Stimulated activated CD4-positive, alpha-beta T cell treated with anti-CD3 and anti-CD28 coated beads, Interleukin-2, amount 100 ng/mL, for 48 hours (primary cell): ENCODE measurements at regions not wholly inside any gene's neighbourhood (a gene's known extent, or its start where the extent isn't known, plus 50 kb on each side); places are given as distances from the start of the nearest gene placed in this dataset.

ENCODE experiments used
- DNase-seq, 2 donors: peaks; one replicate each; pipeline ENCODE4 v3.0.0-alpha.2; 2020

- DNase-seq, result no peak
Observed at GRCh38 chr3:159559771-159560170, 428.9 kb upstream of the IL12A start.

GRCh38 chr3:159560214-159560979 lies 428.2 kb upstream of the IL12A start:
- DNase-seq, result no peak

GRCh38 chr3:159565313-159565712 lies 423.3 kb upstream of the IL12A start:
- no peak for DNase-seq

- no peak for DNase-seq
Observed at GRCh38 chr3:159583662-159584061, 405.0 kb upstream of the IL12A start.

- DNase-seq, result no peak
Observed at GRCh38 chr3:159584421-159584820, 404.2 kb upstream of the IL12A start.

GRCh38 chr3:159586571-159587202 lies 401.9 kb upstream of the IL12A start:
- no peak for DNase-seq

GRCh38 chr3:159593927-159594605 lies 394.6 kb upstream of the IL12A start:
- DNase-seq, result no peak

GRCh38 chr3:159600291-159600690 lies 388.3 kb upstream of the IL12A start:
- no peak for DNase-seq

- no peak for DNase-seq
Observed at GRCh38 chr3:159604151-159604581, 384.5 kb upstream of the IL12A start.

GRCh38 chr3:159605101-159605500 lies 383.5 kb upstream of the IL12A start:
- no peak for DNase-seq

- no peak for DNase-seq
Observed at GRCh38 chr3:159605776-159606175, 382.9 kb upstream of the IL12A start.

GRCh38 chr3:159607856-159608255 lies 380.8 kb upstream of the IL12A start:
- DNase-seq, result no peak

- no peak for DNase-seq
Observed at GRCh38 chr3:159608311-159608710, 380.3 kb upstream of the IL12A start.

GRCh38 chr3:159609625-159610024 lies 379.0 kb upstream of the IL12A start:
- no peak for DNase-seq

- DNase-seq, result no peak
Observed at GRCh38 chr3:159616234-159616825, 372.3 kb upstream of the IL12A start.

- no peak for DNase-seq
Observed at GRCh38 chr3:159619341-159619885, 369.2 kb upstream of the IL12A start.

- no peak for DNase-seq
Observed at GRCh38 chr3:159620281-159620680, 368.4 kb upstream of the IL12A start.

- DNase-seq, result no peak
Observed at GRCh38 chr3:159620873-159621272, 367.8 kb upstream of the IL12A start.

- DNase-seq, result no peak
Observed at GRCh38 chr3:159624616-159625015, 364.0 kb upstream of the IL12A start.

GRCh38 chr3:159625594-159625993 lies 363.0 kb upstream of the IL12A start:
- no peak for DNase-seq

- DNase-seq, result no peak
Observed at GRCh38 chr3:159626598-159626997, 362.0 kb upstream of the IL12A start.

- DNase-seq, result no peak
Observed at GRCh38 chr3:159627229-159627628, 361.4 kb upstream of the IL12A start.

- DNase-seq, result no peak
Observed at GRCh38 chr3:159627634-159628033, 361.0 kb upstream of the IL12A start.
